HG02571 (cell line): ENCODE measurements at regions not wholly inside any gene's neighbourhood (a gene's known extent, or its start where the extent isn't known, plus 50 kb on each side); places are given as distances from the start of the nearest gene placed in this dataset.
"Not testable (repeated sequence)": the region's sequence is repeated elsewhere in the genome, so short reads cannot be mapped to it uniquely, and the experiment has no call there.

Source experiments
- ATAC-seq: cut with Tn5 transposase; IDR thresholded peaks from one replicate; pipeline ENCODE4 v1.9.1; 2021; ENCODE audit warnings: mild to moderate bottlenecking, moderate library complexity; ENCODE audit not compliant: unreplicated experiment

DNA sequence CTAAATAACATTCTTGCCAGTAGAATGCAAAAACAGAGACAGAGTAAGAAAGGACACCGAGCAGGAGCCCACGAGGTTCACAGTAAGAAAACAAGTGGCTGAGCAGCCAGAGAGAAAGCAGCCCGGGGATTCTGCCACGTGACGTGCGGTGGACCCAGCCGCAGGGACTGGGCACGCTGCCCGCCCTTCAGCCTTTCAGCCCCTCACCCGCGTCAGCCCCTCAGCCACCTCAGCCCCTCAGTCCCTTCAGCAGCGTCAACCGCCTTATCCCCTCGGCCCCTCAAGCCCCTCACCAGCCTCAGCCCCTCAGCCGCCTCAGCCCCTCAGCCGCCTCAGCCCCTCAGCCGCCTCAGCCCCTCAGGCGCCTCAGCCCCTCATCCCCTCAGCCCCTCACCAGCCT, 1532.2 kb downstream of the REEP3 start:
- not testable (repeated sequence) for ATAC-seq

- ATAC-seq = not testable (repeated sequence)
Measured at GRCh38 chr10:65053831-65054351, 1532.7 kb downstream of the REEP3 start.

DNA sequence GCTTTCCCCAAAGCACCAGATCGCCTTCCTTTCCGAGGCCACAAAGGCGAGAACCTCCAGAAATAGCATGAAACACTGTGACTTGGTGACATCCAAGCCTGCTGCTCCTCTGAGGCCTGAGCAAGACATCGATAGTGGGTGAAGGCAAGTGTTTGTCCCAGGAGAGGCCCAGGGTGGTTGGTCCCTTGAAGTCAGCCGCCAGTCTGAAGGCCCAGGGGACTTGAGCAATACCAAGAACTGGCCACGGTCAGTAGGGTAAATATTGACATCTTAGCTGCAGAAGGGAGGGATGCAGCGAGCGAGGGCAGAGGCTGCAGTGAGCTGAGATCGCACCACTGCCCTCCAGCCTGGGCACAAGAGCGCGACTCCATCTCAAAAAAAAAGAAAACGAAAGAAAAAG, 1533.5 kb downstream of the REEP3 start:
- ATAC-seq = not testable (repeated sequence)

- ATAC-seq = no peak
Measured at GRCh38 chr10:65065278-65065677, 1544.1 kb downstream of the REEP3 start.

GRCh38 chr10:65083222-65083621, 1562.0 kb downstream of the REEP3 start:
- no peak for ATAC-seq

- no peak for ATAC-seq
Measured at GRCh38 chr10:65090991-65091390, 1569.8 kb downstream of the REEP3 start.

- ATAC-seq = no peak
Measured at GRCh38 chr10:65100146-65100545, 1578.9 kb downstream of the REEP3 start.

GRCh38 chr10:65100881-65101280, 1579.7 kb downstream of the REEP3 start:
- ATAC-seq = not testable (repeated sequence)

DNA sequence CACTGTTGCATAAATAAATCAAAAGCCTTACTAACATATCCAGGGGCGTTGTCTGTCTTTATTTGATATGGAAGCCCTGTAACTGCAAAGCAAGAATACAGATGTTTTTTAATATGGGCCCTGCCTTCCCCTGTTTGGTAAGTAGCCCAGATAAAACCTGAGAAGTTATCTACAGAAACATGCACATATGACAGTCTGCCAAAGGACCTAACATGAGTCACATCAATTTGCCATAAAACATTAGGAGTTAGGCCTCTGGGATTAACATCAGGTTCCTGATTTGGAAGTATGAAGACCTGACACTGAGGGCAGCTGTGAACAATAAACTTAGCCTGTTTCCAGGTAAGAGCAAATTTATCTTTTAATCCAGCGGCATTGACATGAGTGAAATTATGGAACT, 1588.8 kb downstream of the REEP3 start:
- ATAC-seq = no peak

GRCh38 chr10:65111059-65111458, 1589.9 kb downstream of the REEP3 start:
- ATAC-seq = not testable (repeated sequence)

GRCh38 chr10:65112573-65112972, 1591.4 kb downstream of the REEP3 start:
- ATAC-seq = no peak

- ATAC-seq = no peak
Measured at GRCh38 chr10:65123120-65123519, 1601.9 kb downstream of the REEP3 start.

- ATAC-seq = no peak
Measured at GRCh38 chr10:65125212-65125611, 1604.0 kb downstream of the REEP3 start.

DNA sequence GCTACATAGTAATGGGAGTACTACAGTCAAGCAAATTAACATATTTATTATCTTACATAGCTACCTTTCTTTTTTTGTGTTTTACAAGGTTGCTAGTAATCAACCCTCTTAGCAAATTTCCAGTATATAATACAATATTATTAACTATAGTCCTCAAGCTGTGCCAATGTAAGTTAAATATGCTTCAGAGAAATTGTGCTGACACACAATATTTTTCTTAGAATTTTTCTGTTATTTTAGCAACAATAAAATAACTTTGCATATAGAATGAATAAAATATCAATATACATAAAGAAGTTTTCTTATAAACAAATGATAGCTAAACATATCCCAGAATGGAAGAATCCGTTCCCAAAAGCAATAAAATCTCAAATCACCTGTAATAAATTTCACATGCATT, 1605.1 kb downstream of the REEP3 start:
- no peak for ATAC-seq

DNA sequence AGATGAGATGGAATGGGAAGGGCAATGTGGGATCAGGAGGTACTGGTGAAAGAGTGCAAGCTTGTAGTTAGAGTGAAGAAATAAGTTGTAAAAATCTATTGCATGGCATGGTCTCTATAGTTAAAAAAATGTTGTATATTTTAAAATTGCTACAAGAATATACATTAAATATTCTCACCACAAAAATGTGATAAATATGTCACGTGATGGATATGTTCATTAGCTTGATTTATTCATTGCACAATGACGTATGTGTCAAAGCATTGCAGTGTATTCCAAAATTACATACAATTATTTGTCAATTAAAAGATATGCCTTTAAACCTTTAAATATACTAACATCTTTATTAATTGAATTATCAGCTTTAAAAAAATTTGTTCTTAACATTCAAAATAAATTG, 1607.1 kb downstream of the REEP3 start:
- no peak for ATAC-seq

DNA sequence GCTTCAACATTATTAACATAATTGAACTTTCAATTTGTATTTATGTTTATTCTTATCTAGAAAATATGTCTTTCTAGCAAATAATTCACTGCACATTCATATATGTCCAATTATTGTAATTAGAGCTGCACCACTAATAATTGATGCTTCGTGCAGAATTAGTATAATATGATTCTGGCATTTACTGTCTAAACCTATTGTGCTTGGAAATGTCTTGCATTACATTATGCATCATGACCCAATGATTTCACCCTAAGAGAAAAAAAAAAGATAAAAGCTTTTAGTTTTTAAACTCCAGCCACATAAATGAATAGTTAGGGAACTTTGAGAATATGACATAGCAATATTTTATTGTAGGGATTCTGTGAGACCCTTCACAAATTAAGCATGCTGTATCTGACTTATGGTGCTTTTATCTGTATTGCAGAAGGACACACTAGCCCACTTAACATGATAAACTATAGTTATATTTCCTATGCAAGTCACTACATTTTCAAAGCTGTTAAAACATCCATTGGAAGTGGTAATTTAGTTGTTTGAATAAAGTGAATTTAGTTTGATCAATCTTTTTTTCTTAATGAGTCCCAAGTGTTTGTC, 1609.1 kb downstream of the REEP3 start:
- ATAC-seq = no peak

- no peak for ATAC-seq
Measured at GRCh38 chr10:65133652-65134051, 1612.5 kb downstream of the REEP3 start.

GRCh38 chr10:65135508-65135907, 1614.3 kb downstream of the REEP3 start:
- ATAC-seq = no peak

DNA sequence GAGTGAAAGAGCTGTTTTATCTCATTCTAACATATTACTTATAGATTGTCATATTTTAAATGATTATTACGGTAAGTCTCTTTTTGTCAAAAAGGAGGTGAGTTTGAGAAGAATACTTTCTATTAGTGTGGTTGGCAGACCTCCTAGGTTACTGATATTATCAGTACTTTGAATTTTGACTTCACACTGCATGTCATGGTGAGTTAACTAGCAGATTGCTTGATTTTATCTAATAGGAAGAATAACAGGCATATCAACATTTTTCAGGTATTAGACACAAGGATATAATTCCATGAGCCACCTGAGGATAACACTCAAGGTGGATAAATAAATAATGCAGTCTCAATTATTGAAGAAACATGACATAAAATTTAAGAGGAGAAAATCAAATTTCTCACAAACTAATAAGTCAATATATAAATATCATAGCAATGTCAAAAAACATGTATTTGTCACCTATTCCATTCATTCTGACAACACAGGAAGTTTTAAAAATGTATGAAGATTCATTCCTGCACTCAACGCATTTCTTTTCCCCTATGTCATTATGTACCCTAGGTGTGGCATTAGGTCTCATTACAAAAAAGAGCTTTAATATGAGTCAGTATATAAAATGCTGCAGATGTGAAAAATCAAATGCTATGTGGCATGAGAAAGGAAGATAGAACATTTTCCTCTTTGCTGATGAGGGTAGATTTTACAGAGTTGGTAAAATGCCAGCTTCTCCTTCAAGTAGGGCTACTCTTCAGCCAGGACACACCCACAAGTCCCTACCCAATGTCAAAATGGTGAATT, 1621.6 kb downstream of the REEP3 start:
- no peak for ATAC-seq

- no peak for ATAC-seq
Measured at GRCh38 chr10:65143723-65144122, 1622.5 kb downstream of the REEP3 start.

- no peak for ATAC-seq
Measured at GRCh38 chr10:65149878-65150277, 1628.7 kb downstream of the REEP3 start.

GRCh38 chr10:65166272-65166671, 1645.1 kb downstream of the REEP3 start:
- ATAC-seq = no peak
